Large intestine (tissue), 3 donors: ENCODE measurements at regions not wholly inside any gene's neighbourhood (a gene's known extent, or its start where the extent isn't known, plus 50 kb on each side); places are given as distances from the start of the nearest gene placed in this dataset.
A peak's percentile ranks its signal among the peaks of the same experiment; 100 is the strongest.
"Not testable (repeated sequence)": the region's sequence is repeated elsewhere in the genome, so short reads cannot be mapped to it uniquely, and the experiment has no call there.

Experiments used
- DNase-seq, 2 donors: peaks; one replicate each; pipeline versions ENCODE4 v3.0.0 to v3.0.0-alpha.2; 2013
- H3K27ac ChIP-seq: one replicate; pipeline ENCODE4 v1.5.1; 2013; ENCODE audit warnings: low read length
- H3K27me3 ChIP-seq: 2 replicates; pipeline ENCODE4 v1.6.1; 2013; ENCODE audit warnings: low read length; ENCODE audit not compliant: control insufficient read depth, insufficient read depth
- H3K36me3 ChIP-seq: 2 replicates; pipeline ENCODE4 v1.6.1; 2013; ENCODE audit warnings: low read length; ENCODE audit not compliant: control insufficient read depth, insufficient read depth
- H3K4me1 ChIP-seq: one replicate; pipeline ENCODE4 v1.6.1; 2013; ENCODE audit warnings: low read length; ENCODE audit not compliant: control insufficient read depth, insufficient read depth
- H3K4me3 ChIP-seq: one replicate; pipeline ENCODE4 v1.5.1; 2013; ENCODE audit warnings: low read length
- H3K9me3 ChIP-seq: one replicate; pipeline ENCODE4 v1.6.1; 2013; ENCODE audit warnings: mild to moderate bottlenecking, low read depth, low read length, moderate library complexity; ENCODE audit not compliant: control insufficient read depth
- WGBS: methylation state at CpG from one replicate; pipeline ENCODE4 v1.1.5; 2013; ENCODE audit warnings: low lambda C conversion rate; ENCODE audit not compliant: insufficient coverage; 5-methylcytosine and 5-hydroxymethylcytosine counted together

- not testable (repeated sequence) for H3K36me3 ChIP-seq
- 90% methylated on average over 2 of the region's 4 CpGs for WGBS
Measured at GRCh38 chr10:106015369-106016199, 1148.9 kb downstream of the SORCS1 start.

GRCh38 chr10:106011250-106011649 lies 1153.3 kb downstream of the SORCS1 start:
- Histone ChIP-seq H3K4me1 (no peaks in the 10 kb centered on the region), H3K27ac (no peak overlapping the region), H3K9me3 (no peaks in the 10 kb centered on the region), H3K4me3 (no peak overlapping the region), H3K27me3 (no peaks in the 10 kb centered on the region), H3K36me3 (no peaks in the 10 kb centered on the region)
- WGBS, result no CpG with 5 or more reads among the region's 3 CpGs
- no peak for DNase-seq

More at GRCh38 chr10:106015369-106016199, 1148.9 kb downstream of the SORCS1 start:
- H3K9me3 ChIP-seq, H3K27ac ChIP-seq, H3K4me3 ChIP-seq, H3K27me3 ChIP-seq, DNase-seq, H3K4me1 ChIP-seq: not testable (repeated sequence)

DNA sequence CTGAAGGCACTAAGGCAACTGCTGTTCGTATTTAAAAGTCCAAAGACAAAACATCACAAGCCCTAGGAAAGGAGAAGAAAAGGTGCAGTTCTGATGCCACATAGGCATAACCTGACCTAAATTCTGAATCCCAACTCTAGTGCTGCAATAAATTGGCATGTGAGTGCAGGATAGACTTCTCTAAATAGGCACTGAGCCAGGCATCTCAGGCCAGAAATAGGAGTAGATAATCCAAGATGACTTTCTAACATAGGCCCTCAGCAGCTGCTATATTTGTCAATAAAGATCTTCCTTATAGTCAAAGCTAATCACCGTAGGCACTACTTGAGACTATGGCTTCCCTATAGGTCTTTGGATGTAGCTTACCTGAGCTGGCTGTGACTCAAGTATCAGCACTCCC lies 1163.8 kb downstream of the SORCS1 start:
- Histone ChIP-seq H3K27ac (no peak overlapping the region), H3K9me3 (no peaks in the 10 kb centered on the region), H3K27me3 (no peaks in the 10 kb centered on the region), H3K4me3 (no peak overlapping the region), H3K36me3 (no peaks in the 10 kb centered on the region), H3K4me1 (no peaks in the 10 kb centered on the region)
- no peak for DNase-seq
- no CpG with 5 or more reads among the region's 2 CpGs for WGBS

GRCh38 chr10:105993609-105994008 lies 1170.9 kb downstream of the SORCS1 start:
- 25% methylated on average over 2 of the region's 3 CpGs for WGBS
- H3K4me1 ChIP-seq, result no peaks in the 10 kb centered on the region
- DNase-seq, result no peak
- H3K36me3 ChIP-seq, result no peaks in the 10 kb centered on the region
- no peak overlapping the region for H3K27ac ChIP-seq
- H3K9me3 ChIP-seq, result no peaks in the 10 kb centered on the region
- no peaks in the 10 kb centered on the region for H3K27me3 ChIP-seq
- no peak overlapping the region for H3K4me3 ChIP-seq

DNA sequence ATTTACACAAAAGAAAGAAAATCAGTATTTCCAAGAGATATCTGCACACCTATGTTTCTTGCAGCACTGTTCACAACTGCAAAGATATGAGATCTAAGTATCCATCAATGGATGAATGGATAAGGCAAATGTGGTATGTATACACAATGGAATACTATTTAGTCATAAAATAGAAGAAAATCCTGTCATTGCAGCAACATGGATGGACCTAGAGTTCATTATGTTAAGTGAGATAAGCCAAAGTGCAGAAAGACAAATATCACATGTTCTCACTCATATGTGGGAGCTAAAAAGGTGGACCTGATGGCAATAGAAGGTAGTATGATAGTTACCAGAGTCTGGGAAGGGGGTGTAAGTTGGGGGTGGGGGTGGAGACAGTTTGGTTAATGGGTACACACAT lies 1171.6 kb downstream of the SORCS1 start:
- Histone ChIP-seq H3K4me1 (no peaks in the 10 kb centered on the region), H3K27ac (no peak overlapping the region), H3K4me3 (no peak overlapping the region), H3K9me3 (no peaks in the 10 kb centered on the region), H3K27me3 (no peaks in the 10 kb centered on the region), H3K36me3 (no peaks in the 10 kb centered on the region)
- no peak for DNase-seq

DNA sequence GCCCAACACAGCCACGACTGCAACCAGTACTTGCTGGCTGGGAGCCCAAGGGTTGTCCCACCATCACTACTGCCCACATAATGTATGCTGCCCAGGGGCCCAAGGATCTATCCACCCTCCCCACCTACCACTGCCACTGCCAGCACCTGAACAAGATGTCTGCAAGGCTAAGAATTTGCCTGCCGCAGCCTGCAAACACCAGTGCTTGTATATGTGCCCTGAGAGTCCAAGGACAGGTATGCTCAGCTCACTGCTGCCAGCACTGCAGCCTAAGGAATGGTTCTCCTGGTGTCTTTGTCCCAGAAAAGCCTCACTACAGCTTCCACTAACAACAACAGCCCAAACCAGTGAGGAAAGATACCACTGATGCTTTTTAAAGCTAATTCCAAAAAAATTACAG lies 1174.0 kb downstream of the SORCS1 start:
- no CpG with 5 or more reads among the region's 2 CpGs for WGBS
- no peak overlapping the region for H3K27ac ChIP-seq
- H3K27me3 ChIP-seq, result no peaks in the 10 kb centered on the region
- no peaks in the 10 kb centered on the region for H3K9me3 ChIP-seq
- no peak overlapping the region for H3K4me3 ChIP-seq
- DNase-seq, result no peak
- no peaks in the 10 kb centered on the region for H3K4me1 ChIP-seq
- no peaks in the 10 kb centered on the region for H3K36me3 ChIP-seq

GRCh38 chr10:105989995-105990394 lies 1174.5 kb downstream of the SORCS1 start:
- Histone ChIP-seq H3K4me3 (no peak overlapping the region), H3K36me3 (no peaks in the 10 kb centered on the region), H3K27me3 (no peaks in the 10 kb centered on the region), H3K9me3 (no peaks in the 10 kb centered on the region), H3K4me1 (no peaks in the 10 kb centered on the region), H3K27ac (no peak overlapping the region)
- DNase-seq, result no peak
- no CpG with 5 or more reads among the region's 3 CpGs for WGBS

DNA sequence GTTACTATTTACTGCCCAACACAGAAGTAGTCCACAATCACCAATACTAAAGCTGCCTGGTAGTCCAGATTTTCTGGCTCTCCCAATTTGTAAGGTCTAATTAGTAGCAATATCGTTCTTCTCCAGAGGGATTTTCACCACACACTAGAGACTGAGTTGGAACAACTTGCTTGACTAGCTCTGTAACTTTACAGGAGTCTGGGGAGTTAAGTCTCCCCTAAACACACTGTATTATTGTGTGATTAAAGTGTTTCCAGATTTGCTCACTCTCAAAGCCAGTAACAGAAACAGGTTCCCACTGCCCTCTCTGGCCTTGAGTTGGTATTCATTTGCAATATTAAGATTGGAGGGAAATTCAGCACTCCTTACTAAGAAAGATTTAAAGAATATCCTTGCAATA lies 1175.7 kb downstream of the SORCS1 start:
- WGBS, result no CpG with 5 or more reads among the region's 1 CpG
- Histone ChIP-seq H3K9me3 (no peaks in the 10 kb centered on the region), H3K27ac (no peak overlapping the region), H3K4me1 (no peaks in the 10 kb centered on the region), H3K36me3 (no peaks in the 10 kb centered on the region), H3K4me3 (no peak overlapping the region), H3K27me3 (no peaks in the 10 kb centered on the region)
- no peak for DNase-seq

DNA sequence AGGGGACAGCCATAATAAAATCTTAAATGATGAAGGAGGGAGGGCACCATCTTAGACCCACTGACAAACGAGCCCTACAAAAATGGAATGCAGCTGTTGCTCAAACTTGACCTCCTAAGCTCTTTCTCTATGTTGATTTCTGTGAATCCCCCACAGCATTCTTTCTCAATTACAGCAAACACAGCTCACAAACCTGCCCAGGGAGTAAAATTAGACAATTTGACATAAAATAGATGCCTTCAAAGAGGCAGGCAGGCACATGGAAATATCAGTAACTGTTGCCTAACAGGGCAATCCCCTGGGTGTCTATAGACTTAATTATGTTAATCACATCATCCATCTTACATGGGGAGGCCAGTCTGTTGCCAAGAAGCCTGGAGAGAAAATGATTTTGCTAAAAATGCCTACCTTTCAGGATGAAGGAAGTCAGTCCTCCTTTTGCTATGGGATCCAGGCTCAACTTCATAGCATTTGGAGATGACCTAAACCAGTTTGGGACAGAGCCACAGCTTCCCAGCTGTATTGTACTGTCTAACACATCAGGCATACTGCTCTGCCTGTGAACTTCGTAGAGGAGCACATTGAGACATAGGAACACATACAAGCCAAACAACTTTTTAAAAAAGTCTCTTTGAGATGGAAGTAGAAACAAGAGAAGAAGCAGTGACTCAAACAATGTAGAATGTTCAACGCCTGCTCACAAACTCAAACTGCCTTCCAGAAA lies 1177.4 kb downstream of the SORCS1 start:
- Histone ChIP-seq H3K9me3 (no peaks in the 10 kb centered on the region), H3K4me3 (no peak overlapping the region), H3K27ac (no peak overlapping the region), H3K27me3 (no peaks in the 10 kb centered on the region), H3K4me1 (no peaks in the 10 kb centered on the region), H3K36me3 (no peaks in the 10 kb centered on the region)
- WGBS, result no CpG with 5 or more reads among the region's 3 CpGs
- peak in 1 of 2 donors; percentile 5 for DNase-seq

GRCh38 chr10:105986486-105986885 lies 1178.0 kb downstream of the SORCS1 start:
- WGBS, result 77% methylated on average over 2 of the region's 2 CpGs

More at GRCh38 chr10:105986486-105986885, 1178.0 kb downstream of the SORCS1 start:
- Histone ChIP-seq H3K4me1 (no peaks in the 10 kb centered on the region), H3K9me3 (no peaks in the 10 kb centered on the region), H3K36me3 (no peaks in the 10 kb centered on the region), H3K4me3 (no peak overlapping the region), H3K27me3 (no peaks in the 10 kb centered on the region), H3K27ac (no peak overlapping the region)
- no peak for DNase-seq
